Hindlimb muscle (tissue), 1 donor: ENCODE measurements at regions not wholly inside any gene's neighbourhood (a gene's known extent, or its start where the extent isn't known, plus 50 kb on each side); places are given as distances from the start of the nearest gene placed in this dataset.
"Not testable (repeated sequence)": the region's sequence is repeated elsewhere in the genome, so short reads cannot be mapped to it uniquely, and the experiment has no call there.

Experiments used
- DNase-seq: peaks from one replicate; pipeline ENCODE4 v3.0.0-alpha.2; 2013

DNA sequence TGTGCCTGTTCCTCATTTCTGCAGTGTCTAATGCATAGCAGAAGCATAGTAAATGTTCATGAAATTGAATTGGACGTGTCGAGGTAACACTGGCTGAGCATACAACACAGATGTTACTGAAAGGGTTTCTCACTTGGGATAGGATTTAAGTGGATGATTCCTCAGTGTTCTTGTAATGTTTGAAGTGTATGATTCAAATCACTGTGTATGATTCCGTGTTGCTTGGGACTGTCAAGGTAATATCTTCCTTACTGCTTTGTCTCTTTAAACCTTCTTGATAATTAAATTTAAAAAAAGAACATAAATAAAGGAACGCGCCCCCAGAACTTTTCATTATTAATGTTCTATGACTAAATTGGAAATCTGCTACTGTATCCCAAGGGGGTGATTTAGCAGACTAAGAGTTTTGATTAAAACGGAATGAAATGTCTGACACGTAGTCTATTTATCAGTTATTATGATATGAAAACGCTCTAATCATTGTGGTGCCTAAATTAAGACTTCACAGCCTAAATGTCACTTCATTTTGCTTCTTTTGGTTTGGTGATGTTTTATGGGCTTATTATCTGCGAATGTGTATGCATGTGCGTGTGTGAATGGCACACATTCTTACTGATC lies 696.9 kb upstream of the EPHA5 start:
- DNase-seq: no peak

DNA sequence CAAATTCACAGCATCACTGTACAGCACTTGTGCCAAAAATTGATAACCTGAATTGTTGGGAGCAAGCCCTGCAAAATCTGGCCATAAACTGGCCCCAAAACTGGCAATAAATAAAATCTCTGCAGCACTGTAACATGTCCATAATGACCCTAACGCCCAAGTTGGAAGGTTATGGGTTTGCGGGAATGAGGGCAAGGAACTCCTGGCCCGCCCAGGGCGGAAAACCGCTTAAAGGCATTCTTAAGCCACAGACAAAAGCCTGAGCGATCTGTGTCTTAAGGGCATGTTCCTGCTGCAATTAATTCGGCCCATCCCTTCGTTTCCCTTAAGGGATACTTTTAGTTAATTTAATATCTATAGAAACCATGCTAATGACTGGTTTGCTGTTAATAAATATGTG lies 690.1 kb upstream of the EPHA5 start:
- not testable (repeated sequence) for DNase-seq

DNA sequence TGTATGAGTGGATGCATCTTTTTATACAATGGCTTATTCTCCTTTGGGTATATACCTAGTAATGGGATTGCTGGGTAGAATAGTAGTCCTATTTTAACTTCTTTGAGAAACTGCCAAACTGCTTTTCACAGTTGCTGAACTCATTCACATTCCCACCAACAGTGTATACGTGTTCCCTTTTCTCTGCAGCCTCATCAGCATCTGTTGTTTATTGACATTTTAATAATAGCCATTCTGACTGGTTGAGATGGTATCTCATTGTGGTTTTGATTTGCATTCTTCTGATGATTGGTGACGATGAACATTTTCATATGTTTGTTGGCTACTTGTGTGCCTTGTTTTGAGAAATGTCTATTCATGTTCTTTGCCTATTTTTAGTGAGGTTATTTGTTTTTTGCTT lies 687.0 kb upstream of the EPHA5 start:
- DNase-seq: no peak

DNA sequence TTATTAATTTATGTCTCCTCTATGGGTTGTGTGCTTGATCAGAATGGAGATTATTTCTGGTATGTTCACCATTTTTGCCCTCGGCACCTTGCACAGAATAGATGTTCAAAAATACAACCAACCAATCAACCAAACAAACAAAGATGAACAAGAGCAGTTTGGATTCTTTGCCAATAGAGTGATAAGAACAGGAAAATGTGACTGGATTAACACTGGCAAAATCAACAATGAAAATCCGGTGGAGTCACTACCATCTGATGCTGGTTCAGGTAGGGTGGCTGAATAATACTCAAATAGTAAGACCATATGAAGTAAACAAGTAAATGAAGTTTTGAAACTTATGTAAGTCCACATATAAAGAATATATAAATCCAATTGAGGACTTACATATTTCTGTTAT lies 685.0 kb upstream of the EPHA5 start:
- no peak for DNase-seq

DNA sequence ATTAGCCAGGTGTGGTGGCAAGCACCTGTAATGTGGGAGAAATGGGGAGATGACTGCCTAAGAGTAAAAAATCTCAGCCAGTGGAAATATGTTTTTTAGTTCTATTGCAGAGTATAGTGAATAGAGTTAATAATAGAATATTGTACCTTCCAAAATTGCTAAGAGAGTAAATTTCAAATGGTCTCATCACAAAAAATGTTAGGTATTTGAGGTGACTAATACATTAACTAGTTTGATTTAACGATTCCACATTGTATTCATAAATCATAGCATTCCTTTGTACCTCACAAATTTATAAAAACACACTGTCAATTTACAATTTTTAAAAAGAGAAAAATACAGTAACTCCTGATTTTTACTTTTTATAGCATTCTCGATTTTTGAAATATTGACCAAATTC lies 681.5 kb upstream of the EPHA5 start:
- no peak for DNase-seq

DNA sequence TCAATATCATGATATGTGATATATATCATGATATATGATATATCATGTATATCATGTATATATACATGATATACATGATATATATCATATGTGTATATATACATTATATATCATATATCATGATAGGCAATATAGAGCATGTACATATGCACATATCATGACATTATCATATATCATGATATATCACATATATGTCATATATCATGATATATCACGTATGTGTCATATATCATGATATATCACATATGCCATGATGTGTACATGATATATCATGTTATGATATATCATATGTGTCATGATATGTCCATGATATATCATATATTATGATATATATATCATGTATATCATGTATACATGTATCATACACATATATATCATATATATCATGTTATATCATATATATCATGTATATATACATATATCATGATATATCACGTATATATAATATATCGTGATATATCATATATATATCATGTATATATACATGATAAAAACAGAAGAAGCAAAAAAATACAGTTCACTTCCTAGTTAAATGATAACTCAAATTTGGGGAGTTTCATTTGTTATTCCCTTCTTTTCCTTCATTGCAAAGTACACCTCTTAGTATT lies 670.1 kb upstream of the EPHA5 start:
- no peak for DNase-seq

DNA sequence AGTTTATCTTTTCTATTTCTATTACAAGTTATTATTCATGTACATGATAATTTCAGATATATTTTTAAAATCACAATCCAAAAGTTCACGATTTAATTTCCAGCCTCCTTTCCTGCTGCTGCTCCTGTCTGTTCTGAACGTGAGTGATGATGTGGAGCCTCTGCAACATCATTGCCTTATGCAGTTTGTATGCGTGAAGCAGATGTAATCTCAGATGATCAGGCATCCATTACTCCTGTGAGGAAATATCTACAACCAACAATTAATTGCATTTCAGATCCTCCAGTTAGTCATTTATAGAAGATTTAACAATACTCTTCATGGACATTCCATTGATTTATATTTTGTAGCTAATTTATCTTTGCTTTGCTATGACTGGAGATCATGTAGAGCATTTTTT lies 668.7 kb upstream of the EPHA5 start:
- no peak for DNase-seq

DNA sequence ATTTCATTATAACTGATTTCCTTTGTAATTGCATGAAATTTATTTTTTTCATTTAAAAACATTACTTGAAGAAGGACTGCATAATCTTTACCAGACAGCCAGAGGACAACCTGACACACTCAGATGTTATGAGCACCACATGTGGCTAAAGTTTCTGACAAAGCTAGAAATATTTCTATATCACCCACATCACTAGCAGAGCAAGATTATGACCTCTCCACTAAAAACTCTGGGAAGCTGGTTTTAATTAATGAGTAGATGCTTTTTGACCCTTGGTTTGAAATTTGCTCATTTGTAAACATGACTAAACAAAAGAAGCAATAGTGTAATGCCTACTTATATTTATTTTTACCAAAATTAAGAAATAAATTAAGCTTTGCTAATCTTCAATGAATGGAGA lies 661.5 kb upstream of the EPHA5 start:
- no peak for DNase-seq

DNA sequence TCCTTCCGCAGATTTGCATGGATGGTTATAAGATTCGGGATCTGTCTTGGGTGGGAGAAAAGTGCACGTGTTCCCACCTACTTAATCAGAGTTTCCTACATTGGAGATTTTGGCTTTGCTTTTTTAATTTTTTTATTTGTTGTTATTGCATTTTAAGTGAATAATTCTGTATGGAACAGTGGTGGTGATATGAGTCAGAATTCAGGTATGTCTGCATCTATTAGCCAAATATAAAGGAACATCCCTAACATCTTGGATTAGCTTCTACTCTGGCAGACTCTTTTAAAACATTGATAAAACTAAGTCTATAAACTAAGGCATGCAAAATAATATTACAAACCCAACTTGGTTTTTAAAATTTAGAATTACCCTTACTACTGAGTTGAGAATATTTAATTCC lies 659.8 kb upstream of the EPHA5 start:
- no peak for DNase-seq

DNA sequence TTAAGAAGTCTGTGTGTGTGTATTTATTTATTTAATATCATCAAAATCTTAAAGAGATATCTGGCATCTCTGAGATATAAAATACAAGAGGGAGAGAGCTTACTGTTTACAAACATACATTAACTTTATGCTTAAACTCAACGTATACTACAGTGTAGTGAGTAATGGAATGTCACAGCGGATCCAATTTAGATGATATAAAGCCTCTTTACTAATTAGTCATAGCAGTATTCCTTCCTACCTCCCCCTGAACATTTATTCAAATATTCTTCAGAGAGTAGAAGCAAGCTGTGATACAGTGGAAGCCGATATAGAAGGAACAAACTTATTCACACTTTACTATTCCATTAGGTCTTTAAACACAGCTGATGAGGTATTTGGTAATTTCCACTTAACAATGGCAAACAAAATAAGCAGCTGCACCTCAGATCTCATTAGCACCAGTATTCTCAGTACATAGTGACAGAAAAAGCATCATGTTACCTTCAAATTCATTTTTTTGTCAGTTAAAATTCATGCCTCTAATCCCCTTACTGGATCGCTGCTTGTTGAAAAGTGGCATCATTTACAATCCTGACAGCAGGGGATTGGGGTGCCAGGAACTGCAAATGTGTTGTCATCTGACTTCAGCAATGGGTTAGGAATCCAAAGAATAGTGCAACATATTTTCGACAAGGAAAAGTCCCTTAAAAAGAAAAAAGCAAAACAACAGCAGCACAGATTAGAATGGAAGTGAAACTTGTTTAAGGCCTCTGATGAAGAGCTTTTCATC lies 658.7 kb upstream of the EPHA5 start:
- no peak for DNase-seq

DNA sequence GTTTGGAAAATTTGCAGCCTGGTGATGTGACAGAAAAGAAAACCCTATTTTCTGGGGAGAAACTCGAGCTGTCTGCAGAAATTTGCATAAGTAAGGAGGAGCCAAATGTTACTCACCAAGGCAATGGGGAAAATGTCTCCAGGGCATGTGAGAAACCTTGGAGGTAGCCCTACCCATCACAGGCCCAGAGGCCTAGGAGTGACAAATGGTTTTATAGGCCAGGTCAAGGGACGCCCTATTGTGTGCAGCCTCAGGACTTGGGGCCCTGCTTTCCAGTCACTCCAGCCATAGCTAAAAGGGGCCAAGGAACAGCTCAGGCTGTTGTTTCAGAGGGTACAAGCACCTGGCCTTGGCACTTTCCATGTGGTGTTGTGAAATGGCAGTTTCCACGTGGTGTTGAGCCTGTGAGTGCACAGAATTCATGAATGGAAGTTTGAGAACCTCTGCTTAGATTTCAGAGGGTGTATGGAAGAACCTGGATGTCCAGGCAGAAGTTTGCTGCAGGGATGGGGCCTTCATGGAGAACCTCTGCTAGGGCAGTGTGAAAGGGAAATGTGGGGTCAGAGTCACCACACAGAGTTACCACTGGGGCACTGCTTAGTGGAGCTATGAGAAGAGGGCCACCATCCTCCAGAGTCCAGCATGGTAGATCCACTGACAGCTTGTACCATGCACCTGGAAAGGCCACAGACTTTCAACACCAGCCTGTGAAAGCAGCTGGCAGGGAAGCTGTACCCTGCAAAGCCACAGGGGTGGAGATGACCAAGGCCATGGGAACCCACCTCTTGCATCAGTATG lies 637.6 kb upstream of the EPHA5 start:
- DNase-seq: no peak

DNA sequence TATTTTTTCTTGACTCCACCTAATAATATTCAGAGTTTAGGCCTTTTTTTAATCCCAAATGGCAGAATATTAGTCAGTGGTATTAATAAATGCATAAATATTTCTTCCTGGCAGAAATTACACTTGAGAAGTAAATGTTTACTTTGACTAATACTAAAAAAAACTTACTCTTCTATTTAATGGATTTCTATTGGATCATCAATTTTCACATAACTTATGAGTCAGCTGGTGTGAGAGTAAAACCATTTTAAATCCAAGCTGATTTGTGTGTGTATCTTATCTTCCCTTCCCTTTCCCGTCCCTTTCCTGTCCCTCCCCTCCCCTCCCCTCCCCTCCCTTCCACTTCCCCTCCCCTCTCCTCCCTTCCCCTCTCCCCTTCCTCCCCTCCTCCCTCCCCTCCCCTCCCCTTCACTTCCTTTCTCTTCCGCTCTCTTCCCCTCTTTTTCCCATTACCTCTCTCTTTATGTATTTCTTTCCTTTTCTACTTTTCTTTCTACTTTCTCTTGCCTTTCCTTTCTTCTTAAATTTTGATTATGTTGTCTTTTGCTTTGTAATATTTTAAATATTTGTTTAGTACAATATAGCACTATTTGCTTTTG lies 630.1 kb upstream of the EPHA5 start:
- DNase-seq: no peak

DNA sequence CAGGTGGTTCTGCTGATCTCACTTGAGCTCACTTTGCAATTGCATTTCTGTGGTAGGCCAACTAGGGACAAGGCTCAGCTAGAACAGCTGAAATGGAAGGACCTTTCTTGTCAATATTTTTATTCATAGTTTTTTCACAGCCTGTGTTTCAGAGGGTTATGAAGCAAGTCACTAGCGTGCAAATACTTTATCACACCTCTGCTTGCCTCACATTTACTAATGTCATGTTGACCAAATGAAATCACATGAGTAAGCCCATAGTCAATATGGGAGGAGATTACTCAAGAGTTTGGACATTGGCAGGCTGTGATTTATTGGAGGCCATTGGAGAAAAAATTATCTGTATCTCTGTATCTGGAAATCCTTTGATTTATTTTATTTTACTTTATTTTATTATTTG lies 628.3 kb upstream of the EPHA5 start:
- no peak for DNase-seq

DNA sequence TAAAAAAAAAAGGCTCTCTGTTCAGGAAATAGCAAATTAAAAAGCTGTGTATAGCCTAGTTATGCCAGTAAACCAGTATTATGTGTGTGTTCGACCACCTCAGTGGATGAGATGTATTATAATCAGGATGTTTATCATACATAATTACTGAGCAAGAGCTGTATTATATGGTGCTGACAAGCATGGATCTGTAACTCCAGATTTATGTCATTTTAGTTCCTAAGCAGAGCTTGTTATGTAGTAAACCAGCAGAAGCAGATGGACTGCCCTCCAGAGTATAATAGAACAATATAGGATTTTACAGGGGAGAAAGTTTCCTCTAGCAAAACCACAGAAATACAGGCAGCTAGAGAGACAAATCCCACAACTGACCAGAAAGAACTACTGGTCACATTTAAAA lies 627.4 kb upstream of the EPHA5 start:
- no peak for DNase-seq

DNA sequence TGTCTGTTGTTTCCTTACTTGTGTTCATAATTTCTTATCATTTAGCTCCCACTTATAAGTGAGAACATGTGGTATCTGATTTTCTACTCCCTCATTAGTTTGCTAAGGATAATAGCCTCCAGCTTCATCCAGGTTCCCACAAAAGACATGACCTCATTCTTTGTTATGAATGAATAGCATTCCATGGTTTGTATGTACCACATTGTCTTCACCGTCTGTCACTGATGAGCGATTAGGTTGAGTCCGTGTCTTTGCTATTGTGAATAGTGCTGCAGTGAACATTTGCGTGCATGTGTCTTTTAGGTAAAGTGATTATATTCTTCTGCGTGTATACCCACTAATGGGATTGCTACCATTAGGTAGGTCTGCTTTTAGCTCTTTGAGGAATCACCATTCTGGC lies 624.3 kb upstream of the EPHA5 start:
- DNase-seq: no peak

DNA sequence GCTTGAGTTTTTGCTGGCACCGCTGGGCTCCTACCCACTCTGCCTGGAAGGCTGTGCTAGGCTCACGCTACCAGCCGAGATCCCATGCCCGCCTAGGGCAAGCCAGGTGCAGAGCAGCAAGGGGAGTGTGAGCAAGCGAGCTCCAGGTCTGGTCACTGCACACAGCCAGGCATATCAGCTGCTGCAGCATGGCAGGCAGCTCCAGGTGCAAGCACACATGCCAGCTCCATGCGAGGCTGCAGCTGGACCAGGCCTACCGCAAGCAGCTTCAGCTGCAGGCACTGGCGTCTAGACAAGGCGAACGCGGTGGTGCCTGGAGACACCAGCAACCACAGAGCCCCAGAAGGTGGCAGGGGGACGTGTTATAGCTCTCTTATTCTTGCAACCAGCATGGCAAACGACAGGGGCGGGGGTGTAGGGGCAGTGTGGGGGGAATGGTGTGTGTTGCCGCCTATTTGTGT lies 614.7 kb upstream of the EPHA5 start:
- DNase-seq: no peak

DNA sequence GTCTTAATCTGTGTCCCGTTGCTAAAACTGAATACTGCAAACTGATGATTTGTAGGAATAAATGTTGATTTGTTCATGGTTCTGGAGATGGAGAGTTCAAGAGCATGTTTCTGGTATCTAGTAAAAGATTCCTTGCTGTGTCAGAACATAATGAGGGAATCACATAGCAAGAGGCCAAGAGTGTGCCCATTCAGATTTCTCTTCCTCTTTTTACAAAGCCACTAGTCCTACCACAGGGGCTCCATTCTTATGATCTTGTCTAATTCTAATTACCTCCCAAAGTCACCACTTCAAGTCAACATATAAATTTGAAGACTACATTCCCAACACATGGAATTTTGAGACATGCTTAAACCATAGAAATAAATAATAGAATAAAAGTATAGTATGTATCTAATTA lies 608.8 kb upstream of the EPHA5 start:
- DNase-seq: no peak

DNA sequence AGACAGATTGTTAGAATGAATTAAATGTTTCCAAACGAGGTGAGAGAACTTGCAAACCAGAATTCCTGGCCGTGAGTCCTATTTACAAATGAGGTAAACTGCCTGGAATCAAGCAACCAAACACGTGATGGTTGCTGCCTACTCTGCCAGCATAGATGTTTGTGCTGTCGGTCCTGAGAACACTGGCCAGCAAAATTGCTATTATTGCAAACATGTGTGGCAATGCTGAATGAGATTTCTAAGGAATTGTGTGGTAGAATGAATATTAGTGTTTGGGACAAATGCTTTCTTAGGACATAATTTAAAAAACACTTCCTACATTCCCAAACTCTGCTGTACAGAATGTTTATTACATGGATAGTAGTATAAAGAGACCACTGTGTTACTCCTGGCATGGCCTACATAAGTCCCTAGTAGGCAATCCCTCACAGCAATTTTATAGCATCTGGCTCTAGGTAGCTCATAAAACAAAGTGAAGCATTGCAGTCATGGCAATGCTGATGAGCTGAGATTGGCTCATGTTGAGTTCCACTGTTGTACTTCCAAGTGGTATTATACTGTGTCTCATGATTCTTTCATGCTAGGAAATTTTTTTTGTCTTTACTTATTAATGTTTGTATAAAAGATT lies 605.2 kb upstream of the EPHA5 start:
- DNase-seq: peak; percentile 12

DNA sequence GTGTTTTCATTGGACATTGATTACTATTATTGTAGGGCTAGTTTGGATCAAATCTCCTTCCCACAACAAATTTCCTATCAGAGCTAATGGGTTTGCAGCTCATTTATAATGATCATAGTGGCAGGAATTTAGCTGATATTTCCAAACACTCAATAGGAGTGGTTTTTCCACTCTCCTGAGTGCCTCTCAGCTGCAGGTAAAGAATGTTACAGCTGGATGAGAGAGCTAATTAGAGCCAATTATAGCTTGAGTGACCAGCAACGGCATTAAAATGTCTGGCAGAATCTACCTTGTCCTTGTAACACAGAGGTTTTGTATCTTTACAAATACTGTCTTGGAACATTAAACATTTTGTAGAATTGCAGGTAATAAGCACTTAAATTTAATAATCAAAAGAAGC lies 602.8 kb upstream of the EPHA5 start:
- no peak for DNase-seq

DNA sequence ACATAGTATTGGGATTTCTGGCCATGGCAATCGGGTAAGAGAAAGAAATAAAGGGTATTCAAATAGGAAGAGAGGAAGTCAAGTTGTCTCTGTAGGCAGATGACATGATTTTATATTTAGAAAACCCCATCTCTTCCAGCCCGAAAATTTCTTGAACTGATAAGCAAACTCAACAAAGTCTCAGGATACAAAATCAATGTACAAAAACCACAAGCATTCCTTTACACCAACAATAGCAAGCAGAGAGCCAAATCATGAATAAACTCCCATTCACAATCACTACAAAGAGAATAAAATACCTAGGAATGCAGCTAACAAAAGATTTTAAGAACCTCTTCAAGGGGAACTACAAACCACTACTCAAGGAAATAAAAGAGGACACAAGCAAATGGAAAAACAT lies 600.1 kb upstream of the EPHA5 start:
- not testable (repeated sequence) for DNase-seq

DNA sequence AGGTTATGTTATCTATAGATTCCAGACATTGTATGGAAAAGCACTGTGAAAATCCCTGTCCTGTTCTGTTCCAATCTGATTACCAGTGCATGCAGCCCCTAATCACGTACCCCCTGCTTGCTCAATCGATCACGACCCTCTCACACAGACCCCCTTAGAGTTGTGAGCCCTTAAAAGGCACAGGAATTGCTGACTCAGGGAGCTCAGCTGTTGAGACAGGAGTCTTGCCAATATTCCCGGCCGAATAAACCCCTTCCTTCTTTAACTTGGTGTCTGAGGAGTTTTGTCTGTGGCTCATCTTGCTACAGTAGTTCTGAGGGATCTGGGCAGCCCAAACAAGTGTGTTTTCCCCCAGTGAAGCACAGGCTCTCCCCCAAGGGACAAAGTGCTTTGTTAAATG lies 596.3 kb upstream of the EPHA5 start:
- not testable (repeated sequence) for DNase-seq

DNA sequence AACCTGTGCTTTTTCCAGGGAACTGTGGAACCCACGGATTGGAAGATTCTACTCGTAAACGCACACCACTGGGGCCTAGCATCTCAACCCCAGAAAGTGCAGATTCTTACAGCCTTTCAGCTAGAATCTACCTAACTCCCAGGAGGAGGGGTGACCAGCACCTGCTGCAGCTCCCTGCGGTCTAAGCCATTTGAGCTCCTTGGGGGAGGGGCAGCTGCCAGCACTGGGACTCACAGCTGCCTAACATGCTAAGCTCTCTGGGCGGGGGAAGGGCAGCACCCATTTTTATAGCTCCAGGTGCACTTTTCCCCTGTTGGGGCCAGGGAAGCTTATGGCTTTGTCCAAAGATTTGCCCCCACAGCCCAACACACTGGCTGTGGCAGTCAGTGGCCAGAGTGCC lies 595.7 kb upstream of the EPHA5 start:
- no peak for DNase-seq
